ENCODE measurements at regions not wholly inside any gene's neighbourhood (a gene's known extent, or its start where the extent isn't known, plus 50 kb on each side); places are given as distances from the start of the nearest gene placed in this dataset.

DNA sequence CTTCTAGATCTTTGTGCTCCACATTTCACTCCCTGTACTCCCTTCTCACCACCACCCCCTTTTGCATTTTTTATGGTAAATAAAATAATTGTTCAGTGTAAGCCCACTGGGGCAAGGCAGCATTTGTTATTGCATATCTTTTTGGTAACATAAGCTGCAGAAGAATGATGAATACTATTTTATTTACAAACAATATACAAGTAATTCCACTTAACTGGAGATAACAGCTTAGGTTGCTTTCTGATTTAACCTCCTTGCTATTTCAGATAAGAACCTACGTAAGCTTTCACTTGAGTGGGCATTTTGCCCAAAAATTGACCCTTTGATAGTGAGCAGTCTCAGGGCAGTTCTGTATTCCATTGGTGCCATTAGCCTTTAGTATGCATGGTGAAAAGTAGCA lies 417.9 kb downstream of the SH3GL2 start:
- TF ChIP-seq CTCF (IDR thresholded peaks at IDR 0.05; ENCODE audit: low read length) (no peak), EZH2 (optimal IDR thresholded peaks at IDR 0.05; ENCODE audit: low read depth, low read length) (no peak), EZH2phosphoT487 (IDR thresholded peaks at IDR 0.05; ENCODE audit: low read length) (no peak)

All from MM.1S (cell line).